ENCODE measurements at regions not wholly inside any gene's neighbourhood (a gene's known extent, or its start where the extent isn't known, plus 50 kb on each side); places are given as distances from the start of the nearest gene placed in this dataset.

- TF ChIP-seq CTCF (IDR thresholded peaks at IDR 0.05; ENCODE audit: extremely low read depth in 1 of 2, insufficient read depth in 1 of 2, low read depth in 1 of 2, low read length in 2 of 2) (no peak), POLR2A (IDR thresholded peaks at IDR 0.05; ENCODE audit: low read depth, low read length) (no peak)
Observed at GRCh38 chr13:97114651-97115050, 107.5 kb upstream of the MBNL2 start.

Measured in endothelial cell of umbilical vein (primary cell).